Esophagus muscularis mucosa (tissue), 4 donors: ENCODE measurements at regions not wholly inside any gene's neighbourhood (a gene's known extent, or its start where the extent isn't known, plus 50 kb on each side); places are given as distances from the start of the nearest gene placed in this dataset.
A peak's percentile ranks its signal among the peaks of the same experiment; 100 is the strongest.

ENCODE experiments used
- DNase-seq: peaks from one replicate; pipeline ENCODE4 v3.0.0-alpha.2; 2017; ENCODE audit errors: extremely low spot score
- H3K27ac ChIP-seq, 4 donors: fragments of 200-600 bp; sonication (generic); replicated peaks in 1 of 4; 1 replicate in 3 of 4; 2 replicates in 1 of 4; pipeline ENCODE4 v1.5.1; 2016 to 2019; ENCODE audit warnings: mild to moderate bottlenecking in 1 of 4
- H3K27me3 ChIP-seq, 4 donors: fragments of 200-600 bp; sonication (generic); one replicate each; pipeline versions ENCODE4 v1.5.1 to v1.6.0; 2016 to 2019
- H3K36me3 ChIP-seq, 4 donors: fragments of 200-600 bp; sonication (generic); one replicate each; pipeline ENCODE4 v1.5.1; 2016 to 2019
- H3K4me1 ChIP-seq, 4 donors: fragments of 200-600 bp; sonication (generic); one replicate each; pipeline ENCODE4 v1.5.1; 2016 to 2019
- H3K4me3 ChIP-seq, 4 donors: fragments of 200-600 bp; sonication (generic); 1 replicate in 2 of 4; 2 replicates in 2 of 4; pipeline ENCODE4 v1.5.1; 2016 to 2019; ENCODE audit warnings: mild to moderate bottlenecking in 4 of 4, moderate library complexity in 1 of 4
- H3K9me3 ChIP-seq, 4 donors: fragments of 200-600 bp; sonication (generic); 1 replicate in 3 of 4; 2 replicates in 1 of 4; pipeline ENCODE4 v1.5.1; 2016 to 2019
- EP300 ChIP-seq: sonication (generic); formaldehyde crosslinking; IDR thresholded peaks from one replicate; pipeline ENCODE4 v1.6.1; 2017; ENCODE audit warnings: antibody characterized with exemption
- POLR2A ChIP-seq: fragments of 450-650 bp; IDR thresholded peaks from one replicate; pipeline ENCODE4 v1.6.1; 2017; ENCODE audit warnings: antibody characterized with exemption, moderate library complexity, mild to moderate bottlenecking, low read depth
- POLR2AphosphoS5 ChIP-seq, 2 donors: sonication (generic); formaldehyde crosslinking; IDR thresholded peaks; one replicate each; pipeline ENCODE4 v1.6.1; 2017; ENCODE audit warnings: antibody characterized with exemption in 2 of 2
- WGBS: methylation state at CpG from one replicate; pipeline ENCODE4 v1.1.5; 2018; 5-methylcytosine and 5-hydroxymethylcytosine counted together
- intact Hi-C: fragments of 100-400 bp; cut with DNase I; formaldehyde crosslinking; loops from one replicate; pipeline ENCODE4 v1.15.1; 2023
- TF ChIP-seq, protein P1 (sequence below), 3 experiments: fragments of 200-600 bp in 2 of 3; fragments of 450-650 bp in 1 of 3; sonication (generic) in 2 of 3; IDR thresholded peaks; one replicate each; pipeline ENCODE4 v1.5.1; 2017 to 2019; ENCODE audit warnings: antibody characterized with exemption in 3 of 3, mild to moderate bottlenecking in 2 of 3, moderate library complexity in 1 of 3

GRCh38 chr12:24600551-24600950 is 348.4 kb downstream of the BCAT1 start:
- Histone ChIP-seq H3K27ac (no peak overlapping the region), H3K4me3 (no peak overlapping the region), H3K9me3 (no peaks in the 10 kb centered on the region), H3K27me3 (no peaks in the 10 kb centered on the region), H3K4me1 (no peaks in the 10 kb centered on the region), H3K36me3 (no peaks in the 10 kb centered on the region)
- TF ChIP-seq, protein P1, sequence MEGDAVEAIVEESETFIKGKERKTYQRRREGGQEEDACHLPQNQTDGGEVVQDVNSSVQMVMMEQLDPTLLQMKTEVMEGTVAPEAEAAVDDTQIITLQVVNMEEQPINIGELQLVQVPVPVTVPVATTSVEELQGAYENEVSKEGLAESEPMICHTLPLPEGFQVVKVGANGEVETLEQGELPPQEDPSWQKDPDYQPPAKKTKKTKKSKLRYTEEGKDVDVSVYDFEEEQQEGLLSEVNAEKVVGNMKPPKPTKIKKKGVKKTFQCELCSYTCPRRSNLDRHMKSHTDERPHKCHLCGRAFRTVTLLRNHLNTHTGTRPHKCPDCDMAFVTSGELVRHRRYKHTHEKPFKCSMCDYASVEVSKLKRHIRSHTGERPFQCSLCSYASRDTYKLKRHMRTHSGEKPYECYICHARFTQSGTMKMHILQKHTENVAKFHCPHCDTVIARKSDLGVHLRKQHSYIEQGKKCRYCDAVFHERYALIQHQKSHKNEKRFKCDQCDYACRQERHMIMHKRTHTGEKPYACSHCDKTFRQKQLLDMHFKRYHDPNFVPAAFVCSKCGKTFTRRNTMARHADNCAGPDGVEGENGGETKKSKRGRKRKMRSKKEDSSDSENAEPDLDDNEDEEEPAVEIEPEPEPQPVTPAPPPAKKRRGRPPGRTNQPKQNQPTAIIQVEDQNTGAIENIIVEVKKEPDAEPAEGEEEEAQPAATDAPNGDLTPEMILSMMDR (IDR thresholded peaks at IDR 0.05), result no peak
- TF ChIP-seq POLR2AphosphoS5 (IDR thresholded peaks at IDR 0.05) (no peak), EP300 (no peak), POLR2A (no peak)
- intact Hi-C loops, result no loop called here
- 84% methylated on average over 4 of the region's 4 CpGs for WGBS
- DNase-seq, result no peak

- H3K4me1 ChIP-seq, result no peaks in the 10 kb centered on the region
- no peaks in the 10 kb centered on the region for H3K9me3 ChIP-seq
- no peaks in the 10 kb centered on the region for H3K36me3 ChIP-seq
- no peak for TF ChIP-seq POLR2AphosphoS5 (IDR thresholded peaks at IDR 0.05)
- H3K27ac ChIP-seq, result no peak overlapping the region
- H3K4me3 ChIP-seq, result no peak overlapping the region
- DNase-seq, result no peak
- intact Hi-C loops, result loop anchor here (10.0 kb wide), 1 partner anchor 1395 kb away; no protein-coding TSS in a partner anchor
- no peaks in the 10 kb centered on the region for H3K27me3 ChIP-seq
- 81% methylated on average over 5 of the region's 5 CpGs for WGBS
Observed at GRCh38 chr12:24599736-24600135, 349.2 kb downstream of the BCAT1 start.

DNA sequence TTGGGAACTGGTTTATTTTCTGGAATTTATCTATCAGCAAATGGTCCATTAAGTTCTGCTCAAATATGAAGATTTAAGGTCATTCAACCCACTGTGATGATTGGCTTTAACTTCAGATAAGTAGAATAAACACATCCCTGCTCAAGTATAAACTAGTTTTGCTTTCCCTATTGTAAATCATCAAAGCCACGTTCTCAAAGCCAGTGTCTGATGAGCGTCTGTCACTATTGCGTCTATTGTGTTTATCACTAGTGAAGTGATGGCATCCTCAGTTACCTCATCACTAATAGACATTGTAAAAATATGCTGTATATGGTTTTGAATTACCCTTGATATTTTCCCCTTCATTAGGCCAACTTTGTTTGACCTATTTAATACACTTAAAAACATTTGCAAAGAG is 351.3 kb downstream of the BCAT1 start:
- WGBS, result 82% methylated on average over 3 of the region's 3 CpGs
- intact Hi-C loops, result loop anchor here (10.0 kb wide), 1 partner anchor 1393 kb away; no protein-coding TSS in a partner anchor

DNA sequence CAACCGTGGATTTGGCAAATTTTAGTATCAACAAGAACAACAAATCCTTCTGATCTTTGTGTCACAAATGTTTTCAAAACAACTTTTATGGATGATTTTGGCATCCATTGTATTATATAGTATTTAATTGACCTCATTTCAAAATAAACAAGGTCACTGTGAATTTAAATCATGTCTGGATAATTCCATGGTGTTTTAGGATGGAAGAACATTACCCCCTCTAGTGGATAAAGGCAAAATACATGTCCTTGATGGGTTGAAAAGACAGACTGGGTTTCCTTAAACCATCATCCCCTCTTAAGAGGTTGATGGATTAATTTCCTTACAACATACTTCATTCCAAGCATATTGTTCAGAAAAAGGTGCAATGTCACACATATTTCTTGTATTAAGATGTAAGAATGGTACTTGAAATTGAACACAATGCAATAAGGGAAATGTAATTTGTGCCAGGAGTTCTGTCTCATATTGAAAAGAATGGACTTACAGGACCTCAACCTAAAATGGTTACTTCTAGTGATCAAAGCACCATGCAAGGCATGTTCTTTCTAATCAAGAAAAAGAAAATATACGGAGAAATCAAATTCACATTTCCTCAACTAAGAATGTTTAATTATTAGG is 352.0 kb downstream of the BCAT1 start:
- Histone ChIP-seq H3K27ac (no peak overlapping the region), H3K4me1 (no peaks in the 10 kb centered on the region), H3K36me3 (no peaks in the 10 kb centered on the region), H3K9me3 (no peaks in the 10 kb centered on the region), H3K27me3 (no peaks in the 10 kb centered on the region), H3K4me3 (no peak overlapping the region)
- no peak for TF ChIP-seq POLR2A
- TF ChIP-seq, protein P1 (IDR thresholded peaks at IDR 0.05), result peak; percentile 45 to 70 (median 62)
- intact Hi-C loops, result loop anchor here (10.0 kb wide), 1 partner anchor 1392 kb away; no protein-coding TSS in a partner anchor
- 70% methylated on average over 2 of the region's 2 CpGs for WGBS
- DNase-seq, result no peak

More for the DNA sequence above, 351.3 kb downstream of the BCAT1 start:
- H3K36me3 ChIP-seq, result no peaks in the 10 kb centered on the region
- H3K27me3 ChIP-seq, result no peaks in the 10 kb centered on the region
- H3K27ac ChIP-seq, result no peak overlapping the region
- H3K9me3 ChIP-seq, result no peaks in the 10 kb centered on the region
- no peak for DNase-seq
- no peak overlapping the region for H3K4me3 ChIP-seq
- no peaks in the 10 kb centered on the region for H3K4me1 ChIP-seq
- TF ChIP-seq EP300, result no peak
- no peak for TF ChIP-seq POLR2A

GRCh38 chr12:24595652-24596235 is 353.2 kb downstream of the BCAT1 start:
- no peak overlapping the region for H3K27ac ChIP-seq
- TF ChIP-seq POLR2AphosphoS5 (IDR thresholded peaks at IDR 0.05) (no peak), EP300 (no peak), POLR2A (no peak)
- TF ChIP-seq, protein P1 (IDR thresholded peaks at IDR 0.05), result peak in 1 of 3 experiments; percentile 24
- H3K4me3 ChIP-seq, result no peak overlapping the region
- no peaks in the 10 kb centered on the region for H3K9me3 ChIP-seq
- no peaks in the 10 kb centered on the region for H3K27me3 ChIP-seq
- H3K4me1 ChIP-seq, result no peaks in the 10 kb centered on the region
- H3K36me3 ChIP-seq, result no peaks in the 10 kb centered on the region
- WGBS, result 81% methylated on average over 3 of the region's 3 CpGs
- no peak for DNase-seq
- intact Hi-C loops, result loop anchor here (10.0 kb wide), 1 partner anchor 1391 kb away; no protein-coding TSS in a partner anchor
